OCI-LY7 (cell line): ENCODE measurements at regions not wholly inside any gene's neighbourhood (a gene's known extent, or its start where the extent isn't known, plus 50 kb on each side); places are given as distances from the start of the nearest gene placed in this dataset.

Source experiments
- BruUV-seq: library from RNA; stranded (reverse); fragments of 400-500 nt; replicated peaks from 2 replicates; lab custom pipeline; 2021; lab: Mats Ljungman, UMichigan
- CTCF ChIA-PET: fragments of 300-600 bp; sonication (Branson Sonifier 250); formaldehyde crosslinking; loops from one replicate; lab custom pipeline; 2022; ENCODE audit warnings: antibody characterized with exemption; ENCODE audit not compliant: unreplicated experiment; lab: Charles Lee
- POLR2A ChIA-PET: fragments of 300-600 bp; sonication (Branson Sonifier 250); formaldehyde crosslinking; loops from one replicate; lab custom pipeline; 2022; ENCODE audit warnings: antibody characterized with exemption; lab: Charles Lee
- DNase-seq: peaks from one replicate; pipeline ENCODE4 v3.0.0-alpha.2; 2015; ENCODE audit warnings: low spot score
- H2AFZ ChIP-seq: fragments of 200-600 bp; sonication (generic), shearing (Covaris generic); 2 replicates; pipeline ENCODE4 v1.6.1; 2014; ENCODE audit warnings: mild to moderate bottlenecking, antibody characterized with exemption, low read length, moderate library complexity
- H3K27ac ChIP-seq: fragments of 200-600 bp; sonication (generic); 2 replicates; pipeline ENCODE4 v1.5.1; 2014; ENCODE audit warnings: mixed run types, low read depth, mild to moderate bottlenecking, moderate library complexity, low read length, inconsistent platforms; ENCODE audit not compliant: poor library complexity, severe bottlenecking
- H3K36me3 ChIP-seq: fragments of 200-600 bp; sonication (generic); 2 replicates; pipeline ENCODE4 v1.6.1; 2014; ENCODE audit warnings: mild to moderate bottlenecking, antibody characterized with exemption, low read length, moderate library complexity, mixed read lengths; ENCODE audit not compliant: insufficient read depth
- H3K4me1 ChIP-seq: fragments of 200-600 bp; sonication (generic); 2 replicates; pipeline ENCODE4 v1.5.1; 2014; ENCODE audit warnings: mild to moderate bottlenecking, low read length; ENCODE audit not compliant: insufficient read depth, poor library complexity, severe bottlenecking
- H3K4me2 ChIP-seq: fragments of 200-600 bp; sonication (generic); 2 replicates; pipeline ENCODE4 v1.6.1; 2014; ENCODE audit warnings: mild to moderate bottlenecking, low read length
- H3K4me3 ChIP-seq: fragments of 200-600 bp; sonication (generic); 2 replicates; pipeline ENCODE4 v1.5.1; 2014; ENCODE audit warnings: mild to moderate bottlenecking, low read depth, low read length; ENCODE audit not compliant: poor library complexity, severe bottlenecking
- H3K79me2 ChIP-seq: fragments of 200-600 bp; sonication (generic); 2 replicates; pipeline ENCODE4 v1.6.1; 2016; ENCODE audit warnings: low read depth, mild to moderate bottlenecking, low read length, moderate library complexity, mixed read lengths; ENCODE audit not compliant: insufficient read depth
- H3K9me2 ChIP-seq: fragments of 200-600 bp; sonication (generic); 2 replicates; pipeline ENCODE4 v1.6.1; 2016; ENCODE audit warnings: mild to moderate bottlenecking, low read length, mixed read lengths; ENCODE audit not compliant: insufficient read depth
- H3K9me3 ChIP-seq: fragments of 200-600 bp; sonication (generic); 2 replicates; pipeline ENCODE4 v1.6.1; 2014; ENCODE audit warnings: mild to moderate bottlenecking, mixed run types, low read length, mixed read lengths
- H4K20me1 ChIP-seq: fragments of 200-600 bp; sonication (generic); 2 replicates; pipeline ENCODE4 v1.6.1; 2014; ENCODE audit warnings: mild to moderate bottlenecking, antibody characterized with exemption, low read length, moderate library complexity, mixed read lengths; ENCODE audit not compliant: insufficient read depth
- CTCF ChIP-seq: fragments of 200-600 bp; sonication (generic); conservative IDR thresholded peaks from 2 replicates; pipeline ENCODE4 v1.5.1; 2014; ENCODE audit warnings: mild to moderate bottlenecking, antibody characterized with exemption, low read length, moderate library complexity, mixed read lengths
- EZH2phosphoT487 ChIP-seq: fragments of 200-600 bp; sonication (generic); IDR thresholded peaks from 2 replicates; pipeline ENCODE4 v1.6.1; 2018; ENCODE audit warnings: low read depth, borderline replicate concordance, mild to moderate bottlenecking, mixed run types, antibody characterized with exemption, low read length, moderate library complexity, mixed read lengths
- intact Hi-C: fragments of 100-400 bp; cut with micrococcal nuclease; formaldehyde crosslinking; loops from one replicate; pipeline ENCODE4 v1.10.0; 2022; ENCODE audit not compliant: unreplicated experiment

- TF ChIP-seq CTCF: no peak
- TF ChIP-seq EZH2phosphoT487: no peak
- Histone ChIP-seq H3K36me3 (no peaks in the 10 kb centered on the region), H3K9me3 (no peaks in the 10 kb centered on the region), H4K20me1 (no peaks in the 10 kb centered on the region), H2AFZ (no peak overlapping the region), H3K79me2 (no peaks in the 10 kb centered on the region), H3K4me2 (no peak overlapping the region), H3K4me1 (no peaks in the 10 kb centered on the region), H3K27ac (no peak overlapping the region), H3K9me2 (no peaks in the 10 kb centered on the region), H3K4me3 (no peak overlapping the region)
- BruUV-seq: no TSS peak
- ChIA-PET CTCF (no interaction called here), POLR2A (no interaction called here)
- intact Hi-C loops: no loop called here
- no peak for DNase-seq
Observed at GRCh38 chr2:103169861-103170260, 408.0 kb downstream of the TMEM182 start.

GRCh38 chr2:103172821-103173220 lies 411.0 kb downstream of the TMEM182 start:
- intact Hi-C loops: no loop called here
- Histone ChIP-seq H3K27ac (no peak overlapping the region), H3K79me2 (no peaks in the 10 kb centered on the region), H4K20me1 (no peaks in the 10 kb centered on the region), H3K4me2 (no peak overlapping the region), H3K36me3 (no peaks in the 10 kb centered on the region), H3K4me3 (no peak overlapping the region), H3K9me2 (no peaks in the 10 kb centered on the region), H2AFZ (no peak overlapping the region), H3K9me3 (no peaks in the 10 kb centered on the region), H3K4me1 (no peaks in the 10 kb centered on the region)
- no peak for DNase-seq
- ChIA-PET CTCF (no interaction called here), POLR2A (no interaction called here)
- no peak for TF ChIP-seq CTCF
- TF ChIP-seq EZH2phosphoT487: no peak
- no TSS peak for BruUV-seq

GRCh38 chr2:103174711-103175110 lies 412.9 kb downstream of the TMEM182 start:
- H3K4me2 ChIP-seq: no peak overlapping the region
- H3K9me2 ChIP-seq: no peaks in the 10 kb centered on the region
- intact Hi-C loops: no loop called here
- H2AFZ ChIP-seq: no peak overlapping the region
- no peaks in the 10 kb centered on the region for H4K20me1 ChIP-seq
- H3K9me3 ChIP-seq: no peaks in the 10 kb centered on the region
- DNase-seq: no peak
- no peaks in the 10 kb centered on the region for H3K36me3 ChIP-seq
- no peak overlapping the region for H3K27ac ChIP-seq
- POLR2A ChIA-PET: interaction anchor here (1.4 kb wide), 1 partner anchor 10 kb away, joined by 6 read pairs; no protein-coding TSS in a partner anchor
- CTCF ChIA-PET: no interaction called here
- no peaks in the 10 kb centered on the region for H3K79me2 ChIP-seq
- no peaks in the 10 kb centered on the region for H3K4me1 ChIP-seq
- TF ChIP-seq EZH2phosphoT487 (no peak), CTCF (no peak)
- no TSS peak for BruUV-seq
- H3K4me3 ChIP-seq: no peak overlapping the region
